GM21619 (cell line): ENCODE measurements at regions not wholly inside any gene's neighbourhood (a gene's known extent, or its start where the extent isn't known, plus 50 kb on each side); places are given as distances from the start of the nearest gene placed in this dataset.
A peak's percentile ranks its signal among the peaks of the same experiment; 100 is the strongest.

Source experiments
- ATAC-seq: cut with Tn5 transposase; IDR thresholded peaks from one replicate; pipeline ENCODE4 v1.9.1; 2021; ENCODE audit not compliant: unreplicated experiment

DNA sequence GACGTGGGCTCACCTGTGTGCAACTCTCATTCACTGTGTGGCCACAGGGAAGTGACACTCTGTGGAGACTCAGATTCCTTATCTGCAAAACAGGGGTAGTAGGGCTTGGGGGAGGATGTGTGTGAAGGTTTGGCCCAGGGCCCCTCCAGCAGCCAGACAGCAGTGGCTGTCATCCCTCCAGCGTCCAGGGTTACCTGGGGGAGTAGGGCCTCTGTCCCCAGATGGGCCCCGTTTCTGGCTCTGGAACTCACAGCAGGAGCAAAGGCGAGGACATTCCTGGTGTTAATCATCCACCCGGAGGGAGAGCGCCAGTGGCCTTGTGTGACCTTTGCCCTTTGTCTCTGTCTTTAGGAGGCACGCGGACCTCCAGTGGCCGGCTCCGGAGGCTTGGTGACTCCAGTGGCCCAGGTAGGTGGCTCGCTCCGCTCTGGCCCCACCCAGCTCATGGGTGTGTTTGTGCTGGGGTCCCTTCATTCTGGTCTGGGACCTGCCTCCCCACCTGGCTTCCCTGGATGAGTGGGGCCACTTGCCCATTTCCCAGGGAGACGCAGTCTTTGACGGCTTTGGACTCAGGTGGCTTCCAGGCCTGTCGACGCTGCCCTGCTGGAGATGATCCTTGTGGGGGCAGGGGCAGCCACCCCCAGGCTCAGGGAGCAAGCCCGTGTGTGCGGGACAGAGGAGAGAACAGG is 166.2 kb downstream of the SEC14L1 start:
- ATAC-seq = no peak

DNA sequence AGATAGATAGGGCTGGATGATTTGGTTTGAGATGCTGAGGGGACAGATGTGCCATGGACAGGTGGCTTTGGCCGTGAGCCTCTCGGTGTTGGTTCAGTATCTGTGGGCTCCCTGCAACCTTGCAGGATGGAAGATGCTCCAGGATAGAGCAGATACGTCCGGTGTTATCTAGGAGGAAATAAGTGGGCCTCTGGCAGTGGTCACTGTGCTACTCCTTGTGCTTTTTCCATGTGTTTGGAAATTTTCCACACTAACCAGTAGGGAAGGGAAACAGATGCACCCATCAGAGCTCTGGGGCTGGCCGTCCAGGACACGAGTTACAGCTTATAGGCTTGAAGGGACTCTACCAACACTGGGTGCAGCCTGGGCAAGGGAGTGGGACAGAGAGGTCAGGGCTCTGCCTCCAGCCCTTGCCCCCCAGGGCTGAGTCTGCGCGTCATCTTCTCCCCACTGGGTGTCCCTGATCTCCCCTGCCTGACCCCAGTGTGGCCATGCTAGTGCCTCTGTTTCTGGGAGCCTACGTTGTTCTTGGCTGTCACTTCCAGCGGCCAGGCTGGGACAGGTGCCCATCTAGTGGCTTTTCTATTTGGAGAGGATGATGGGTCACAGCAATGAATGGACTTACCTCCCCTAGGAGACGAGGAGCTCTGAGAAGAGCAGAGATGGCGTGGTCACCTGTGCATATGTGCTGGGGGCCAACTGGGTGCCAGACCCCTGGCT is 166.9 kb downstream of the SEC14L1 start:
- ATAC-seq = no peak

DNA sequence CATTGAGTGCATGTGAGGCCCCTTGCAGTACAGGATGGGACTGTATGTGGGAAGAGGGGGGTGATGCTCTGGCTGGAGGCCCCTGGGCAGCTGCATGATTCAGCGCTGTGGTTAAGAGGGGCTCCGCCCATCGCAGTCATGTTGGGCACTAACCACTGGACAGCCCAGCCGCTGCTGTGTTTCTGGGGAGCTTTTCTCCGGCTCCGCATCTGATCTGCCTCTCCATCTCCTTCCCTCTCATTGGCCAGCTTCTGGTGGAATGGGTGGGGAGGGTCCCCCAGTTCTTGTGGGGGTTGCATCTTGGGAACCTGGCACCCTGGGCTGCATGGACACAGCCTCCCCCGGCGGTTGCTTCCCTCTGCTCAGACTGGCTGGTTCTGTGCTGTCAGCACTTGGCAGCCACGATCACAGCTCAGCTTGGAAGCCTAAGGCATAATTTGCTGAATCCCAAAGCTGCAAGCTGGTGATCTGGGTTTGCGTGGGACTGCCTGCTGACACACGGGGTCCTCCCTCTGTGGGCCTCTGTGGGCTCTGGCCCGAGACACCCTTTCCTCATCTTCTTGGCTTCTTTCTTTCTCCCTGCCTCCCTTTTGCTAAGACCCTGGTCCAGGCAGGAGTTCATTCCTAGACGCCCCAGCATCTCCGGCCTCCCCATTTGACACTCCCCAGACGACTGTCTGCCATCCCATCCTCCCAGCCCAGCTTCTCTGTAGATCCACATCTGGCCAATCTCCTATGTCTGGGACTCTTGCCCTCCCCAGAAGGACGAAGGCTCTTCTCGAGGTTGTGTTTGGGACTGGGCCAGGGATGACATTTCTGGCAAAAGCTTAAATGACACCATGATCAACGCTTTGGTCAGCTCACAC is 168.3 kb downstream of the SEC14L1 start:
- ATAC-seq = no peak

DNA sequence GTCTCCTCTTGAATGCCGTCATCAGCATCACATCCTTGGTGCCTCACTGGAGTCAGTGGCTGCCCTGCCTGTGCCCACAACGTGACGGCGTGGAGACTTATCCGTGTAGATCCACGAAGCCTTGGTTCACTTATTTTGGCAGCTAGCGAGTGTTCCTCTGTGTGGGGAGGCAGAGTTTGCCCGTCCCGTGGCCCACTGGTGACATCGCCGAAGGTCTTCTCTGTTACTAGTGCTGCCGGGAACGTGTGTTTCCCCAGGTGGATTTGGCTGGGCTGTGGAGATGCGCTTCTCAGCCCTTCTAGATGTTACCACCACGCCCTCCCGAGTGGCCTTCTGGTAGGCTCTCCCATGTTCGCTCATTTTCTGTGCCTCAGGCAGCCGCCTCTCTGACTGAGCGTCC is 169.6 kb downstream of the SEC14L1 start:
- ATAC-seq = no peak

DNA sequence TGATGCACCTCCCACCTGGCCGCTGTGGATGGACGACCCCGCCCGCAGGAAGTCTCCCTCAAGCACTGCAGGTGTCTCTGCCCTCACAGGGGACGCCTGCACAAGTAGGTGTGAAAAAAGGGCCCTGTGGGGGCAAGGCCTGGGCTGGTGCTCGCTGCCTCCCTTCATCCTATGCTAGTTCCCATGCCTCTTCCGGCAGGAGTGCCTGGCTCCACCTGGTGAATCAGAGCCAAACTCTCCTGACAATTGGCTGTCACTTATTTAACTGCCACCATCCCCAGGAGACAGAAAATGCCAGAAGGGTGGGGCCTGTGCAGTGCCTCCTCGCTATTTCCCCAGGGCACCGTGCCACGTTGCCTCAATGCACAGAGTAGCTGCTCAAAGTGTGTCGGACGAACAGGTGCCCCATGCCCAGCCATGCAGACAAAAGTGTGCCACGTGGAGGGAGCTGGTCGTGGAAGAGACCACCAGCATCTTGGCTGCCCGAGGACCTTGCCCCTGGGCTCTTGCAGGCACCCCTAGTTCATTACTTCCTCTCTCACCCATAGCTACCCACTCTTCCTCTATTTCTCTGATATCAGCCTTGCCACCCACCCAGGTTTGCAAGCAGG is 170.7 kb downstream of the SEC14L1 start:
- ATAC-seq = no peak

DNA sequence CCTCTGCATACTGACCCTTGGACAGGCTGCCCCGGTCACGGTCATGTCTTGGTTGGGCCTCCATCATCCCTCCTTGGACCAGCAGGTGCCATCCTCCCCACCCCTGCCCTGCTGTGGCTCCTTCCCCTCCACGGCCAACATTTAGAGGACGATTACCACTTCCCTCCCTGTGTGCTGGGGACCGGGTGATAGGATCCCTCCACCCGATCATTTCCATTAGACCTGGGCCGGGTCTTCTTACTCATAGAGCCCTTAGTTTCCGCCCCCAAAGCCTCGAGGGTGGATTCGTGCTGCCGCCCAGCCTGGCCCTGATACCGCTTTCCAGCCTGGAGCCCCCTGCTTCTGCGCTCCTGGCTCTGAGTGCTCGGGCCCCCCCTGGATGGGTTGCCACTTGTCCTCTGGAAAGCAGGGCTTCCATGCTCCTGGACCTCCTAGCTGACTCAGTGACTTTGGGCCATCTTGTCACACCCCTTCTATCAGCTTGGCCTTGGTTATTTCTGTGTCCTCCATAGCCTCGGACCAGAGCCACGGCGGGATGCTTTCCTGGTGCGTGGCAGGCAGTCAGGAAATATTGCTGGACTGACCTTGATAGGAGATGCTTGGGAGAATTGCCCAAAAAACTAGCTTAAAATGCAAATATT is 171.4 kb downstream of the SEC14L1 start:
- no peak for ATAC-seq

DNA sequence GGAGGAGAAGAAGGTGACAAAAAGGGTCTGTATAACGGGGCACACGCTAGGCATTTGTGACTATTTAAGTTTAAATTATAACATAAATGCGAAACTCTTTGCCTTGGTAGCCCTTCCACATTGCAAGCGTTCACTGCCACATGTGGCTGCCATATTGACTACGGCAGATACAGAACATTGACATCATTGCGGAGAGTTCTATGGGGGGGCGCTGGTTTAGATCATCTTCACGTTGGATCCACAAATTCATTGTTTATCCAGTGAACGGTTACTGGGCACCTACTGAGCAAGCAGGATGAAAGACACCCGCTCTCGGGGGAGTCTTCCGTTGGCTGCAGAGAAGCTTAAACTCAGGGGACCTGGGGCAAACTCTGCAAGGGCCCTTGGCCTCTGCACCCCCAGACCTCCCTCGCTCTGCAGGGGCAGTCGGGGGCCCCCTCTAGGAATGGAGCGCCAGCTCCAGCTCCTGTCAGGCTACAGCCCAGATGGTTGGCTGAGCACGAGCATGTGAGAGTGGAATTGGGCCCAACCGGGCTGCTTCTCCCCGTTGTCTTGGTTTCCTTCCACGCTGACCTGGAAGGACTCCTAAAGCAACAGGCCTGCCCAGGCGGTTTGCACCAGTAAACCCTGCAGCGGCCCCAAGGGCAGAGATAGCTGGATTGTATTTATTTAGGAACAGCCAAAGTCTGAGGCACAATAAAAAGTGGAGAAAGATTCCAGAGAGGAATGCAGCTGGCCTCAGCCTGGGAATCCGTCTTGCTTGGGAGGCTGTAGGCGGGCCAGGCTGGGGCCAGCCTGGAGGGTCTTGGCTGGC is 172.2 kb downstream of the SEC14L1 start:
- ATAC-seq = no peak

DNA sequence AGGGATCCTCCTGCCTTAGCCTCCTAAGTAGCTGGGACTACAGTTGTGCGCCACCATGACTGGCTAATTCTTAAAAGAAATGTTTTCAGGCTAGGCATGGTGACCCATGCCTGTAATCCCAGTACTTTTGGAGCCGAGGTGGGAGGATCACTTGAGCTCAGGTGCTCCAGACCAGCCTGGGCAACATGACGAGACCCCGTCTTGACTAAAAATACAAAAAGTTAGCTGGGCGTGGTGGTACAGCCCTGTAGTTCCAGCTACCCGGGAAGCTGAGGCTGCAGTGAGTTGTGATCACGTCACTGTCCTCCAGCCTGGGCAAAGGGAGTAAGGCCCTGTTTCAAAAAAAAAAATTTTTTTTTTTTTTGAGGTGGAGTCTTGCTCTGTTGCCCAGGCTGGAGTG is 173.1 kb downstream of the SEC14L1 start:
- no peak for ATAC-seq

DNA sequence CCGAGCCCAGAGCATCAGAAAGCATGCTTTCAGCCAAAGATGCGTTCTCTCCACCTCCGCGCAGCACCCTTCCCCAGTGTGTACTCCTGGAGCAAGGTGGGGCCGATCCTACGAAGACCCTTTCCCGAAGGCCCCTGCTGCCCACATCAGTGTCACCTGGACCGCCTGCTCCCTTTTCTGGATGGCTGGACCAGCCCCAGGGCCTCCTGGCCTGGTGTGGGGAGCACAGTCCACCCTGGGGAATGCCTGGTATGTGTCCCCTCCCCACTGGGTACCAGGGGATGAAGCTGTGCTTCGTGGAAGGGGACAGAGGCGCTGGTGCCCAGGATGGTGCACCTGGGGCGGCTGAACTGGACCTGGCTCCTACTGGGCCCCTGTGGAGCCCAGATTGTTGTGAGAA is 173.8 kb downstream of the SEC14L1 start:
- ATAC-seq = no peak

DNA sequence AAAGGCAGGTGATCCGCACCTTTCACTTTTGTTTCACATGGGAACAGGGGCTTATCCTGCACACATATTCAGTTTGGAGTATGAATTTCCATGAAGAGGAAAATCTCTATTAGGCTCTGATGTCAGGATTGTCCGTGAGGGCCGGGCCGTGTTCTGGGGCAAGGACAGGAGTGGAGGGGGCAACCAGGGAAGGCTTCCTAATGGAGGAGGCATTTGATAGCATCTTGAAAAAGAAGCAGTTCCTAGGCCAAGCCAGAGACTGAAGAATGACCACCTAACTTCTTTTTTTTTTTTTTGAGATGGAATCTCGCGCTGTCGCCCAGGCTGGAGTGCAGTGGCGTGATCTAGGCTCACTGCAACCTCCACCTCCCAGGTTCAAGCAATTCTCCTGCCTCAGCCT is 174.2 kb downstream of the SEC14L1 start:
- no peak for ATAC-seq

DNA sequence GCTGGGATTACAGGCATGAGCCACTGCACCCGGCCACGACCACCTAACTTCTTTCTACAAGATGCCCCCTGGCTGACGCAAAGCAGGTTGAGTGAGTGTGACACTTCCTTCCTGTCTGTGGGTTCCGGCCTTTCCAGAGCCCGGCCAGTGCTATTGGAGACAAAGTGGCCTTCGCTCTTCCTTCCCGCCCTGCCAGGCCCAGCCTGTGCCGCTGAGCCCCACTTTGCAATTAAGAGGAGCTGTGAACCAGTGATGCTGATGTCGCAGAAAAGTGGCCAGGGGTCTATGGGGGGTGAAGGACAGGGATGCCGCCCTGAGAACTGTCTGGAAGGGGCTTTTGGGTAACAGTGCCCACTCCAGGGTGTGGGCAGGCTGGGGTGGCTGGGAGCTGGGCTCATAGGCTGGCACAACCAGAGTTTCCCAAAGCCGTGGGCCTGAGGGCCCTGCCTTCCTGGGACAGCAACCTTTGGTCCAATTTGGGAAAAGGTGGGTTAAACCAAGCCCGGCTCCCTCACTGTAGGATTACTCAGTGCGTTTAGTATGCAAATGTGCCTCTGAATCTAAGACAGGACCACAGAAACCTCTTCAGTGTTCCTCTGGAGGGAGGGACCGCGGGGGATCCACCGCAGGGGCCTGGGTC is 174.9 kb downstream of the SEC14L1 start:
- ATAC-seq = no peak

DNA sequence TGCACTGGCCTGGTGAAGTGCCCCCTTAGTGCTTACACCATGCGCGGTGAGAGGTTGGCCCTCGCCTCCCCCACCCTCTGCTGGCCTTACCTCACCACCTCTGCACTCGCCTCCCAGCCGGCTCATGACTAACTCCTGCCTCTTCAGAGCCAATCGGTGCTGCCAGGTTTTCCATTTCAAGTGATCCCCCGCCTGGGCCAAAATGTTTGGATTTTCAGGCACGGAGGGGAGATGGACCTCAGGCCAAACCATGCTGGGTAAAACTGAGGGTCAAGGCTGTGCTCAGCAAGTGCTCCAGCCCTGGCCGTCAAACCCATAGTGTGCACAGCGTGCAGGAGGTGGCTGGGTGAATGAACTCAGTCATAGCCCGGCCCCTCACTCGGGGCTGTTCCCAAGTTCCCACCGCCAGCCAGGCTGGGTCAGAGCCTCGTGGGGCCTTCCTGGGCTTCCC is 175.4 kb downstream of the SEC14L1 start:
- ATAC-seq = no peak

DNA sequence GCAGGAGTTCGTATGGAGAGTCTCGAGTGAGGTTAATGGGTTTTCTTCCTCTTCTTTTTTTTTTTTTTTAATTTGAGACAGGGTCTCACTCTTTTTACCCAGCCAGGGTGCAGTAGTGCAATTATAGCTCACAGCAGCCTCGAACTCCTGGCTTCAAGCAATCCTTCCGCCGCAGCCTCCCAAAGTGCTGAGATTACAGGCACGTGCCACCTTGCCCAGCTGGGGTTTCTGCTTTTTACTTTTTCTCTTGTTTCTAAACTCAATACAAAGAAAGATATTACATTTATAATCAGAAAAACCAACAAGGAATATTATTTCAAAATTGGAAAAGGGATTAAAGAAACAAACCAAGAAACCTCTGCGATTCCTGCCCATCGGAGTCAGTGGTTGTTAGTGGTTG is 175.9 kb downstream of the SEC14L1 start:
- no peak for ATAC-seq

DNA sequence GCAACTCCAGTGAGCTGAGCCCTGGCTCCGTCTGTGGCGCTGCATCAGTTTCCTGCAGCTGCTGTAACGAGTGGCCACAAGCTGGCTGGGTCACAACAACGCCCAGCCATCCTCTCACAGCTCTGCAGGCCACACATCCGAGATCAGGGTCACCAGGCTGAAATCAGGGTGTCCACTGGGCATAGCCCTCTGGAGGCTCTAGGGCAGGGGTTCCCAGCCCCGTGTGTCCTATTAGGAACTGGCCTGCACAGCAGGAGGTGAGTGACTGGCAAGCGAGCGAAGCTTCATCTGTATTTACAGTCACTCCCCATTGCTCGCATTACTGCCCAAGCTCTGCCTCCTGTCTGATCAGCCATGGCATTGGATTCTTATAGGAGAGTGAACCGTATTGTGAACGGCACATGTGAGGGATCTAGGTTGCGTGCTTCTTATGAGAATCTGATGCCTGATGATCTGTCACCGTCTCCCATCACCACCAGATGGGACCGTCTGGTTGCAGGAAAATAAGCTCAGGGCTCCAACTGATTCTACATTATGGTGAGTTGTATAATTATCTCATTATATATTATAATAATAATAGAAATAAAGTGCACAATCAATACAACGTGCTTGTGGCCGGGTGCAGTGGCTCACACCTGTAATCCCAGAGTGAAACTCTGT is 176.5 kb downstream of the SEC14L1 start:
- no peak for ATAC-seq

DNA sequence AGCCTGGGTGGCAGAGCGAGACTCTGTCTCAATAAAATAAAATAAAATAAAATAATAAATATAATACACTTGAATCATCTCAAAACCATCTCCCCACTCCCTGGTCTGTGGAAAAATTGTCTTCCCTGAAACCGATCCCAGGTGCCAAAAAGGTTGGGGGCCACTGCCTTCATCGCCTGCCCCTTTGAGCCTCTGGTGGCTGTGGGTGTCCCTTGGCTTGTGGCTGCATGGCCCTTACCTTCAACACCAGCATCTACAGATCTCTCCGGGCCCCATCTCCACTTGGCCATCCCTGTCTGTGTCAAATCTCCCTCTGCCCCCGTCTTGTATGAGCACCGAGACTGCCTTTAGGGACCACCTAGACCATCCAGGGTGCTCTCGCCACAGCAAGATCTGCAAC is 177.3 kb downstream of the SEC14L1 start:
- no peak for ATAC-seq

DNA sequence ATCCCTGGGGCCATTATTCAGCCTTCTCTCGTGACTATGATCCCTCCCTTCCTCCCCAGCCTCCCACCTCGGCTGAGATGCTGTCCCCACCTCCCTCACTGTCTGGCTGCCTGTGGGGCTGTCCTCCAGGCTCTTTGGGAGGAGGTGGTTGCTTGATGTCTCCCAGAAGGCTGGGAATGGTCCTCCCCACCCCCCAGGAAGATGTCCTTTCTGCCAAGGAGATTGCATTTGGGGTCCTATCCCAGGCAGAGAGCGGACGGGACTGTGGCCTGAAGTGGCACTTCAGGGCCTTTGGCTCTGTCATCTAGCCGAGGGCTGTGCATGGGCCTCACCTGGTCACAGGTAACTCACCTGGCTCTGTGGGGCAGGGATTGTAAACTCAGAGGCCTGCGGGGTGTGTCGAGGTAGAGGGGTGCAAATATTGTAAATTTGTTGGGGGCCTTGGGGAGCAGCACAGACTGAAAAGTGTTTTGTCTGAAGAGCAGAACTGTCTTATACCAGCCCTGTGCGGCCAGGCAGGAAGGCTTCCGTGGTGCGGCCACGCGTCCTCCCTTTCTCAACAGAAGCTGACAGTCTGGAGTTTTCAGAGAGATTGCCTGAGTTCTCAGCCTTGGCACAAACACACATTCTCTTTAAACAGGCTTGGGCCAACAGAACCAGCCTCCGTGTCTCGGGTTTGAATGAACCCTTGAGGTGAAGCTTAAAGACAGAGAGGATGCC is 177.9 kb downstream of the SEC14L1 start:
- no peak for ATAC-seq

DNA sequence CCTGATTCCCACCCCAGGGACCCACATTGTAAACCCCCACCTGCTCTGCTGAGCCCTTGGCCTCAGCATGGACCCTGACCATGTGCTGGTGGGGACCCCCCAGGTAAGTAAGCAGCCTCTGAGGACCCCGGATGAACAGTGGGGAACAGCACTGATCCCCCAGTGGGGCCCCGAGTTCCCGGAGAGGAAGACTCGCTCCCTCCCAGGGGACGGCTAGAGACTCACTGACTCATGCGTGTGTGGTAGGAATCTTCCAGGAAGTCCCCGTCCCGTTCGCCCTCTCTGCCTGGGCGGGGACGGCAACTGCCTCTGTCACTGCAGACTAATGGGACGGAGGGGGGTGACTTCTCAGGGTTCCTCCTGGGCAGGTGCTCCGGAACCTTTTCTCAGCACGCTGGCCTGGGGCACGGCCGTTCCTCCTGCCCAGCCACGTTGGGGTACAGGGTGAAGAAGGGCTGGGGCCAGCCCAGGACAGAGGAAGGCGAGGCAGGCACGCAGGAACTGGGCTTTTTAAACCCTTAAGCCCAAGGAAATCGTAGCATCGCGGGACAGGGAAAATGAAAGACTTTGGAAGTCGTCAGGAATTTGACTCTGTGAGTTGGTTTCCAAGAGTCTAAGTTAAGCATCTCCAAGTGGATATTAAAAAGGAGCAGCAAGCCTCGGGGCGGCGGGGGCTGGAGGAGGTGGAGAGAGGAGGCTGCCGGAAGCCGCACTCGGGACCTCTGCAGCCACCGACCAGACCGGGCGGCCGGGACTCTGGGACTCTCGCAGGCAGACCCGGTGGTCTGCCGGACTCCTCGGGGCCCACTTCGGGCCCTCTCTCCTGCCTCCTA is 178.7 kb downstream of the SEC14L1 start:
- peak; percentile 22 for ATAC-seq

DNA sequence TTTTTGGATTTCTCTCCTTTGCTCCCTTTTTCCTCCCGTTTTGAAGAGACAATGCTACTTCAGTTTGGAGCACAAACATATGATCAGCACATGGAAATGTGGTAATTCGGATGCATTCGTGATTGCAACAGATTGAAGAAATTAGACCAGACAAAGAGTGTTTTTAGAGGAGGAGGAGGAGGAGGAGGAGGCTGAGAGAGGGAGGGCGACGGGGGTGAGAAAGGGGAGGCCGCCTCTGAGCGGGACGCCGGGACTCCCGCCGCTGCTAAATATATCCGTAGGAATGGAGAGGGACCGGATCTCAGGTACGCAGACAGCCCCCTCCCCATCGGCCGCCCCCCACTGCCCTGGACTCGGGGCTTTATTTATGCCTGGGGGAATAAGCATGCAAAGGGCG is 179.3 kb downstream of the SEC14L1 start:
- ATAC-seq = no peak
